ENCODE measurements at regions not wholly inside any gene's neighbourhood (a gene's known extent, or its start where the extent isn't known, plus 50 kb on each side); places are given as distances from the start of the nearest gene placed in this dataset.

DNA sequence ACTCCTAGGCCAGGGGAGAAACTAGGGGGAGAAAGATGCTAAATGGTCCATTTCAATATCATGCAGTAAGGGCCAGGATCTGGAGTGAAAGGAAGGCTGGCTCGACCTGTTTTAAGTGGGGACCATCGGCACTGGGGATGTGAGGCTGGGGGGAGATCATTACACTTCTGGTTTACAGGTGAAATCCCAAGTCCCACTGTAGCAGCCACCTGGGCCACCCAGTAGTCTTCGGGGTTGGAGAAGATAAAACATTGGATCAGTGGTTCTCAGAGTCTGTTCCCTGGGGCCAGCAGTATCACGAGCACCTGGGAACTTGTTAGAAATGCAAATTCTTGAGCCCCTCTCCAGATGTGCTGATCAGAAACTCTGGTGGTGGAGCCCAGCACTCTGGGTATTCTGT lies 111.3 kb upstream of the ALDH1B1 start:
- Histone ChIP-seq H3K9ac (ENCODE audit: low read depth in 1 of 2, low read length in 2 of 2) (no peak overlapping the region), H3K36me3 (ENCODE audit: control insufficient read depth in 1 of 2, insufficient read depth in 2 of 2, low read length in 2 of 2) (no peaks in the 10 kb centered on the region), H3K4me3 (ENCODE audit: low read depth in 1 of 2, low read length in 2 of 2) (no peak overlapping the region), H3K27ac (ENCODE audit: low read depth, low read length) (no peak overlapping the region), H3K9me3 (ENCODE audit: control insufficient read depth in 1 of 2, low read length in 2 of 2) (no peaks in the 10 kb centered on the region), H3K27me3 (ENCODE audit: control insufficient read depth in 1 of 2, insufficient read depth in 2 of 2, low read length in 2 of 2) (no peaks in the 10 kb centered on the region), H3K4me1 (ENCODE audit: control insufficient read depth in 1 of 2, insufficient read depth in 2 of 2, low read length in 2 of 2) (peaks cover 0 to 9% of the 10 kb centered on the region in 2 donors)

- no peak overlapping the region for H3K27ac ChIP-seq (ENCODE audit: low read depth, low read length)
- no peaks in the 10 kb centered on the region for H3K9me3 ChIP-seq (ENCODE audit: control insufficient read depth in 1 of 2, low read length in 2 of 2)
- no peak overlapping the region for H3K4me3 ChIP-seq (ENCODE audit: low read depth in 1 of 2, low read length in 2 of 2)
- H3K27me3 ChIP-seq (ENCODE audit: control insufficient read depth in 1 of 2, insufficient read depth in 2 of 2, low read length in 2 of 2) = no peaks in the 10 kb centered on the region
- no peak overlapping the region for H3K9ac ChIP-seq (ENCODE audit: low read depth in 1 of 2, low read length in 2 of 2)
- H3K36me3 ChIP-seq (ENCODE audit: control insufficient read depth in 1 of 2, insufficient read depth in 2 of 2, low read length in 2 of 2) = no peaks in the 10 kb centered on the region
- peaks cover 0 to 9% of the 10 kb centered on the region in 2 donors for H3K4me1 ChIP-seq (ENCODE audit: control insufficient read depth in 1 of 2, insufficient read depth in 2 of 2, low read length in 2 of 2)
Measured at GRCh38 chr9:38280251-38280800, 112.2 kb upstream of the ALDH1B1 start.

DNA sequence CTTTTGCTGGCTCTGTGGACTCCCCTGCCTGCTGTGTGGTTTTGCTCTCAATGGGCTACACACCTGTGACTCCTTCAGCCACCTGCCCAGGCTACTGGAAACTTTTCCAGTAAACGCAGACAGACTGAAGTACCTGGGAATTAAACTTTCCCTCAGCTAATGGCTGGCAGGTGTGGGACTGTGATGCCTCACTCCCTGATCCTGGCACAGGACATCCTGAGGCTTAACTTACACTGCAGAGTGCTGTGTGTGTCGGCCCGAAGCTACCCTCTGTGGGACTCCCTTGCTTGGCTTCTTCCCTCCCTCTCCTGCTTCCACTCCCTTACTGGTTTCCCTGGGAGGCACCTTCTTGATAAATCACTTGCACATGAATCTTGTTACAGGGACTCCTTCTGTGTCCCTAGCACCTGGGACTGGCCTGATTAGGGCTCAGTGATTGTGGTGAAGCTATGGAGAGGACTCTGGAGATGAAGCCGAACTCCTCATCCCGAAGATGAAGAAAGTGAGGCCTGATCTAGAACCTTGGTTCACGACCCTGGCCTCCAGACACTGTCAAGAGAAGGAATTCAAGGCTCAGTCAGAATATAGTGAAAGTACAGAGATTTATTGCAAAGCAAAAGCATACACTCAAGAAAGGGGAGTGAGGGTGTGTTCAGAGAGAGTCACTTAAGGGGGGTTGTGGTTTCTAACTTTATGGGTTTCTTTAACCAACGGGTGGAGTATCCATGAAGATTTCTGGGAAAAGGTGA lies 113.4 kb upstream of the ALDH1B1 start:
- Histone ChIP-seq H3K27me3 (ENCODE audit: control insufficient read depth in 1 of 2, insufficient read depth in 2 of 2, low read length in 2 of 2) (no peaks in the 10 kb centered on the region), H3K9ac (ENCODE audit: low read depth in 1 of 2, low read length in 2 of 2) (no peak overlapping the region), H3K9me3 (ENCODE audit: control insufficient read depth in 1 of 2, low read length in 2 of 2) (no peaks in the 10 kb centered on the region), H3K27ac (ENCODE audit: low read depth, low read length) (no peak overlapping the region), H3K36me3 (ENCODE audit: control insufficient read depth in 1 of 2, insufficient read depth in 2 of 2, low read length in 2 of 2) (no peaks in the 10 kb centered on the region), H3K4me3 (ENCODE audit: low read depth in 1 of 2, low read length in 2 of 2) (no peak overlapping the region), H3K4me1 (ENCODE audit: control insufficient read depth in 1 of 2, insufficient read depth in 2 of 2, low read length in 2 of 2) (peaks cover 0 to 9% of the 10 kb centered on the region in 2 donors)

GRCh38 chr9:38278457-38278856 lies 114.0 kb upstream of the ALDH1B1 start:
- Histone ChIP-seq H3K9ac (ENCODE audit: low read depth in 1 of 2, low read length in 2 of 2) (no peak overlapping the region), H3K9me3 (ENCODE audit: control insufficient read depth in 1 of 2, low read length in 2 of 2) (no peaks in the 10 kb centered on the region), H3K27ac (ENCODE audit: low read depth, low read length) (no peak overlapping the region), H3K4me1 (ENCODE audit: control insufficient read depth in 1 of 2, insufficient read depth in 2 of 2, low read length in 2 of 2) (peaks cover 0 to 9% of the 10 kb centered on the region in 2 donors), H3K36me3 (ENCODE audit: control insufficient read depth in 1 of 2, insufficient read depth in 2 of 2, low read length in 2 of 2) (no peaks in the 10 kb centered on the region), H3K27me3 (ENCODE audit: control insufficient read depth in 1 of 2, insufficient read depth in 2 of 2, low read length in 2 of 2) (no peaks in the 10 kb centered on the region), H3K4me3 (ENCODE audit: low read depth in 1 of 2, low read length in 2 of 2) (no peak overlapping the region)

DNA sequence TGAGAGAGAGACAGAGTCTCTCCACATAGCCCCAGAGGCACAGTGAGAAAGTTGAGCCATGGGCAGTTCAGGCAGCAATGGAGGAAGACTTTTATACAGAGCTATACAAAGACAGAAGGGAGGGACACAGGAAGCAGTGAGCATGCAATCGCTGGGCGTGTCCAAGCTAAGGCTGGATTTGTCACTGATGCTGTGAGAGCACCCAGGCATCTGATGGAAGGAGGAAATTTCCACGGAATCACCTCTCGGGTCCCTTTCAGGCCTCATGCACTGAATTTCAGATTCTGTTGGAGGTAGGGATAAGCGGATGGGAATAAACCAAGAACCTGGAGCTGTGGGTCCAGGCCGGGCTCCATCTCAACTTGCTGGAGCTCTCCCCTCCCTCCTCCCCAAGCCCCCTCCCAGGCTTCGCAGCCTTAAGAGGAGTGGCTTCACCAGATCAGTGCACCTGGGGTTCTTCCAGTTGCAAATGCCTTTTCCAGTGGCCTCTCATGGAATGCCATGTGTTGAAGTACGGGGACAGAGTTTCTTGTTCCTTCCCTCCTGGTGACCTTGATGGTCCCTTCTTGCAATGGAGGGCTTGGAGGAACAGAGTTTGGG lies 114.8 kb upstream of the ALDH1B1 start:
- H3K27me3 ChIP-seq (ENCODE audit: control insufficient read depth in 1 of 2, insufficient read depth in 2 of 2, low read length in 2 of 2) = no peaks in the 10 kb centered on the region
- H3K27ac ChIP-seq (ENCODE audit: low read depth, low read length) = no peak overlapping the region
- peaks cover 0 to 9% of the 10 kb centered on the region in 2 donors for H3K4me1 ChIP-seq (ENCODE audit: control insufficient read depth in 1 of 2, insufficient read depth in 2 of 2, low read length in 2 of 2)
- no peaks in the 10 kb centered on the region for H3K36me3 ChIP-seq (ENCODE audit: control insufficient read depth in 1 of 2, insufficient read depth in 2 of 2, low read length in 2 of 2)
- no peak overlapping the region for H3K9ac ChIP-seq (ENCODE audit: low read depth in 1 of 2, low read length in 2 of 2)
- H3K9me3 ChIP-seq (ENCODE audit: control insufficient read depth in 1 of 2, low read length in 2 of 2) = no peaks in the 10 kb centered on the region
- no peak overlapping the region for H3K4me3 ChIP-seq (ENCODE audit: low read depth in 1 of 2, low read length in 2 of 2)

- no peaks in the 10 kb centered on the region for H3K36me3 ChIP-seq (ENCODE audit: control insufficient read depth in 1 of 2, insufficient read depth in 2 of 2, low read length in 2 of 2)
- H3K4me1 ChIP-seq (ENCODE audit: control insufficient read depth in 1 of 2, insufficient read depth in 2 of 2, low read length in 2 of 2) = peaks cover 0 to 9% of the 10 kb centered on the region in 2 donors
- H3K4me3 ChIP-seq (ENCODE audit: low read depth in 1 of 2, low read length in 2 of 2) = no peak overlapping the region
- H3K9ac ChIP-seq (ENCODE audit: low read depth in 1 of 2, low read length in 2 of 2) = no peak overlapping the region
- no peak overlapping the region for H3K27ac ChIP-seq (ENCODE audit: low read depth, low read length)
- H3K27me3 ChIP-seq (ENCODE audit: control insufficient read depth in 1 of 2, insufficient read depth in 2 of 2, low read length in 2 of 2) = no peaks in the 10 kb centered on the region
- no peaks in the 10 kb centered on the region for H3K9me3 ChIP-seq (ENCODE audit: control insufficient read depth in 1 of 2, low read length in 2 of 2)
Measured at GRCh38 chr9:38276771-38277439, 115.6 kb upstream of the ALDH1B1 start.

GRCh38 chr9:38274800-38275199 lies 117.7 kb upstream of the ALDH1B1 start:
- Histone ChIP-seq H3K4me1 (ENCODE audit: control insufficient read depth in 1 of 2, insufficient read depth in 2 of 2, low read length in 2 of 2) (peaks cover 0 to 9% of the 10 kb centered on the region in 2 donors), H3K27me3 (ENCODE audit: control insufficient read depth in 1 of 2, insufficient read depth in 2 of 2, low read length in 2 of 2) (no peaks in the 10 kb centered on the region), H3K27ac (ENCODE audit: low read depth, low read length) (no peak overlapping the region), H3K9ac (ENCODE audit: low read depth in 1 of 2, low read length in 2 of 2) (no peak overlapping the region), H3K9me3 (ENCODE audit: control insufficient read depth in 1 of 2, low read length in 2 of 2) (no peaks in the 10 kb centered on the region), H3K36me3 (ENCODE audit: control insufficient read depth in 1 of 2, insufficient read depth in 2 of 2, low read length in 2 of 2) (no peaks in the 10 kb centered on the region), H3K4me3 (ENCODE audit: low read depth in 1 of 2, low read length in 2 of 2) (no peak overlapping the region)

DNA sequence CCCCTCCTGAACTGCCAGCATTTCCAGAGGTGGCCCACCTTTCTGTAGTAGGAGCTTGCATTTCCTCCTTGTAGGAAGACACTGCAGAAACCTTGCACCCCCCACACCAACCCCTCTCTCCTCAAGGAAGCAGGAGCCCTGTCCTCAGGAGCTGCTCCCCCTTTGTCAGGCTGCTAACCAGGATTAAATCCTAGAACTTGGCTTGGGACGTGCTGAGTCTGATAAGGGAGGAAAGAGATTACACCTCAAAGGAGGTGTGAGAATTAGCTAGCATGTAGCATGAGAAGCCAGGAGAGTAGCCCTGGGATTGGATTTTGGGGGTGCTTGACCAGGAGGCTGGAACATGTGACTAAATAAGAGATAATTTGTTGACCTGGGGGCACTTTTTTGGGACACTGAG lies 119.8 kb upstream of the ALDH1B1 start:
- H3K4me3 ChIP-seq (ENCODE audit: low read depth in 1 of 2, low read length in 2 of 2) = no peak overlapping the region
- H3K27me3 ChIP-seq (ENCODE audit: control insufficient read depth in 1 of 2, insufficient read depth in 2 of 2, low read length in 2 of 2) = no peaks in the 10 kb centered on the region
- H3K9me3 ChIP-seq (ENCODE audit: control insufficient read depth in 1 of 2, low read length in 2 of 2) = no peaks in the 10 kb centered on the region
- H3K27ac ChIP-seq (ENCODE audit: low read depth, low read length) = no peak overlapping the region
- no peak overlapping the region for H3K9ac ChIP-seq (ENCODE audit: low read depth in 1 of 2, low read length in 2 of 2)
- H3K36me3 ChIP-seq (ENCODE audit: control insufficient read depth in 1 of 2, insufficient read depth in 2 of 2, low read length in 2 of 2) = no peaks in the 10 kb centered on the region
- no peaks in the 10 kb centered on the region for H3K4me1 ChIP-seq (ENCODE audit: control insufficient read depth in 1 of 2, insufficient read depth in 2 of 2, low read length in 2 of 2)

- H3K9ac ChIP-seq (ENCODE audit: low read depth in 1 of 2, low read length in 2 of 2) = no peak overlapping the region
- H3K4me1 ChIP-seq (ENCODE audit: control insufficient read depth in 1 of 2, insufficient read depth in 2 of 2, low read length in 2 of 2) = no peaks in the 10 kb centered on the region
- H3K27me3 ChIP-seq (ENCODE audit: control insufficient read depth in 1 of 2, insufficient read depth in 2 of 2, low read length in 2 of 2) = no peaks in the 10 kb centered on the region
- no peak overlapping the region for H3K27ac ChIP-seq (ENCODE audit: low read depth, low read length)
- H3K9me3 ChIP-seq (ENCODE audit: control insufficient read depth in 1 of 2, low read length in 2 of 2) = no peaks in the 10 kb centered on the region
- H3K4me3 ChIP-seq (ENCODE audit: low read depth in 1 of 2, low read length in 2 of 2) = no peak overlapping the region
- H3K36me3 ChIP-seq (ENCODE audit: control insufficient read depth in 1 of 2, insufficient read depth in 2 of 2, low read length in 2 of 2) = no peaks in the 10 kb centered on the region
Measured at GRCh38 chr9:38271666-38272241, 120.7 kb upstream of the ALDH1B1 start.

DNA sequence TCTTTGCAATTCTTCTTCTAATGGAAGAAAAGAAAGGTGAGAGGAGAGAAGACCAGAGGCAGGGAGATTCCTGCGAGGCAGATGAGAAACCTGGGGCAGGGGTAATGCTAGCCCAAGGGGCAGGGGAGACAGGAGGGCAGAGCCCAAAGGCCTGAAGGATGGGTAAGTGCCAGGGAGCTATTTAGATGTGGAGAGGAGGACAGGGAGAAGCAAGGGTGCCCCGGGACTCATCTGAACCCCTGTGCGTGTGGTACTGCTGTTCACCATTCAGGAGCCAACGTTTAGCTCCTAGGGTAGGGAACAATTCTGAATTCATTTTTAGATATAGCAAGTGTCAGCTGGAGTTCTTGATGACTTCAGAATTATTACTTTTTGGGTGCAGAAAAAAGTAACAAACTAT lies 122.7 kb upstream of the ALDH1B1 start:
- no peak overlapping the region for H3K9ac ChIP-seq (ENCODE audit: low read depth in 1 of 2, low read length in 2 of 2)
- no peak overlapping the region for H3K27ac ChIP-seq (ENCODE audit: low read depth, low read length)
- H3K4me1 ChIP-seq (ENCODE audit: control insufficient read depth in 1 of 2, insufficient read depth in 2 of 2, low read length in 2 of 2) = no peaks in the 10 kb centered on the region
- peaks cover 0 to 4% of the 10 kb centered on the region in 2 donors for H3K9me3 ChIP-seq (ENCODE audit: control insufficient read depth in 1 of 2, low read length in 2 of 2)
- H3K27me3 ChIP-seq (ENCODE audit: control insufficient read depth in 1 of 2, insufficient read depth in 2 of 2, low read length in 2 of 2) = no peaks in the 10 kb centered on the region
- no peaks in the 10 kb centered on the region for H3K36me3 ChIP-seq (ENCODE audit: control insufficient read depth in 1 of 2, insufficient read depth in 2 of 2, low read length in 2 of 2)
- no peak overlapping the region for H3K4me3 ChIP-seq (ENCODE audit: low read depth in 1 of 2, low read length in 2 of 2)

Data from duodenal mucosa (tissue), 2 donors.